ENCODE measurements at regions not wholly inside any gene's neighbourhood (a gene's known extent, or its start where the extent isn't known, plus 50 kb on each side); places are given as distances from the start of the nearest gene placed in this dataset.
A peak's percentile ranks its signal among the peaks of the same experiment; 100 is the strongest.

DNA sequence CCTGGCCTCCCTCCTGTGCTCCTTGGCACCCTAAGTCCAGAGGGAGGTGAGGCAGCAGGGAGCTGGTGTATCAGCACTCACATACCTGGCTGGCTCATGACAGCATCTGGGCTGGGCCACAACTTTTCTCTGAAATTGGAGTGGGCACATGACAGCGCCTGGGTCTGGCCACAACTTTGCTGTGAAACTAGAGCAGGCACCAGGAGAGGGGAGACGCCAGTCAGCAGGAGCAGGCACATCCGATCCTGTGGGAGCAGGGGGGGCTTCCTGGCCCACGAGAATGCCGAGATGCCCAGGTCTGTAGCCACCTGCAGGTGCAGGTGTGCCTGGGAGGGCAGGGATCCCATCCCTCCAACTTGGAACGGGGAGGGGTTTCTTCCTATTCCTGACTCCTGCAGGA, 69.7 kb upstream of the PPP3CA start (continued):
- TF ChIP-seq, protein P1, sequence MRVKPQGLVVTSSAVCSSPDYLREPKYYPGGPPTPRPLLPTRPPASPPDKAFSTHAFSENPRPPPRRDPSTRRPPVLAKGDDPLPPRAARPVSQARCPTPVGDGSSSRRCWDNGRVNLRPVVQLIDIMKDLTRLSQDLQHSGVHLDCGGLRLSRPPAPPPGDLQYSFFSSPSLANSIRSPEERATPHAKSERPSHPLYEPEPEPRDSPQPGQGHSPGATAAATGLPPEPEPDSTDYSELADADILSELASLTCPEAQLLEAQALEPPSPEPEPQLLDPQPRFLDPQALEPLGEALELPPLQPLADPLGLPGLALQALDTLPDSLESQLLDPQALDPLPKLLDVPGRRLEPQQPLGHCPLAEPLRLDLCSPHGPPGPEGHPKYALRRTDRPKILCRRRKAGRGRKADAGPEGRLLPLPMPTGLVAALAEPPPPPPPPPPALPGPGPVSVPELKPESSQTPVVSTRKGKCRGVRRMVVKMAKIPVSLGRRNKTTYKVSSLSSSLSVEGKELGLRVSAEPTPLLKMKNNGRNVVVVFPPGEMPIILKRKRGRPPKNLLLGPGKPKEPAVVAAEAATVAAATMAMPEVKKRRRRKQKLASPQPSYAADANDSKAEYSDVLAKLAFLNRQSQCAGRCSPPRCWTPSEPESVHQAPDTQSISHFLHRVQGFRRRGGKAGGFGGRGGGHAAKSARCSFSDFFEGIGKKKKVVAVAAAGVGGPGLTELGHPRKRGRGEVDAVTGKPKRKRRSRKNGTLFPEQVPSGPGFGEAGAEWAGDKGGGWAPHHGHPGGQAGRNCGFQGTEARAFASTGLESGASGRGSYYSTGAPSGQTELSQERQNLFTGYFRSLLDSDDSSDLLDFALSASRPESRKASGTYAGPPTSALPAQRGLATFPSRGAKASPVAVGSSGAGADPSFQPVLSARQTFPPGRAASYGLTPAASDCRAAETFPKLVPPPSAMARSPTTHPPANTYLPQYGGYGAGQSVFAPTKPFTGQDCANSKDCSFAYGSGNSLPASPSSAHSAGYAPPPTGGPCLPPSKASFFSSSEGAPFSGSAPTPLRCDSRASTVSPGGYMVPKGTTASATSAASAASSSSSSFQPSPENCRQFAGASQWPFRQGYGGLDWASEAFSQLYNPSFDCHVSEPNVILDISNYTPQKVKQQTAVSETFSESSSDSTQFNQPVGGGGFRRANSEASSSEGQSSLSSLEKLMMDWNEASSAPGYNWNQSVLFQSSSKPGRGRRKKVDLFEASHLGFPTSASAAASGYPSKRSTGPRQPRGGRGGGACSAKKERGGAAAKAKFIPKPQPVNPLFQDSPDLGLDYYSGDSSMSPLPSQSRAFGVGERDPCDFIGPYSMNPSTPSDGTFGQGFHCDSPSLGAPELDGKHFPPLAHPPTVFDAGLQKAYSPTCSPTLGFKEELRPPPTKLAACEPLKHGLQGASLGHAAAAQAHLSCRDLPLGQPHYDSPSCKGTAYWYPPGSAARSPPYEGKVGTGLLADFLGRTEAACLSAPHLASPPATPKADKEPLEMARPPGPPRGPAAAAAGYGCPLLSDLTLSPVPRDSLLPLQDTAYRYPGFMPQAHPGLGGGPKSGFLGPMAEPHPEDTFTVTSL (CRISPR knock-in tag; IDR thresholded peaks at IDR 0.05; ENCODE audit: borderline replicate concordance), result no peak
- TF ChIP-seq NFE2L1 (CRISPR knock-in tag; IDR thresholded peaks at IDR 0.05; ENCODE audit: borderline replicate concordance) (no peak), HOXD1 (CRISPR knock-in tag; IDR thresholded peaks at IDR 0.05) (no peak), FLYWCH1 (CRISPR knock-in tag; IDR thresholded peaks at IDR 0.05) (no peak)
- TF ChIP-seq, protein P2, sequence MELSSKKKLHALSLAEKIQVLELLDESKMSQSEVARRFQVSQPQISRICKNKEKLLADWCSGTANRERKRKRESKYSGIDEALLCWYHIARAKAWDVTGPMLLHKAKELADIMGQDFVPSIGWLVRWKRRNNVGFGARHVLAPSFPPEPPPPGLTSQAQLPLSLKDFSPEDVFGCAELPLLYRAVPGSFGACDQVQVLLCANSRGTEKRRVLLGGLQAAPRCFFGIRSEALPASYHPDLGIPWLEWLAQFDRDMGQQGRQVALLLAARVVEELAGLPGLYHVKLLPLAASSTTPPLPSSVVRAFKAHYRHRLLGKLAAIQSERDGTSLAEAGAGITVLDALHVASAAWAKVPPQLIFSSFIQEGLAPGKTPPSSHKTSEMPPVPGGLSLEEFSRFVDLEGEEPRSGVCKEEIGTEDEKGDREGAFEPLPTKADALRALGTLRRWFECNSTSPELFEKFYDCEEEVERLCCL (CRISPR knock-in tag; IDR thresholded peaks at IDR 0.05; ENCODE audit: borderline replicate concordance), result no peak

DNA sequence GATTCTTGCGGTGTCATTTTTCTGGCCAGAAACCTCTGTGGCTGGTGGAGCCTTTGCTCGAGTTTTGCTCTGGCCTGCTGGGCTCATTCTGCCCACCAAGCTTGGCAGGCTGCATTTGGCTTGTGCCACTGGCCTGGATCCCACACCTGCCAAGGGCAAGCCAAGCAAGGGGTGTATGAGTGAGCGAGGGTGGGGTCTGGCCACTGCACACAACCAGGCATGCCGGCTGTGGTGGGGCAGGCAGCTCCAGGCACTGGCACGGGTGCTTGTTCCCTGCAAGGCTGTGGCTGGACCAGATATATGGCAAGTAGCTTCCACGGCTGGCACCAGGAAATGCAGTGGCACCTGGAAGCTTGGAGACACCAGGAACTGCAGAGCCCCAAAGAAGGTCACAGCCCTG, 68.6 kb upstream of the PPP3CA start:
- H3K79me2 ChIP-seq (ENCODE audit: insufficient read depth, low read length), result no peaks in the 10 kb centered on the region
- no peak overlapping the region for H3K4me3 ChIP-seq (replicated peaks in 1 of 3; ENCODE audit: insufficient read depth in 1 of 3, low read depth in 2 of 3, low read length in 3 of 3)
- H3K36me3 ChIP-seq (replicated peaks in 1 of 2; ENCODE audit: control insufficient read depth in 1 of 2, insufficient read depth in 2 of 2, low read length in 2 of 2), result no peaks in the 10 kb centered on the region
- peaks cover 8% of the 10 kb centered on the region; the same call in 1 of the 2 replicates for H3K4me1 ChIP-seq (ENCODE audit: insufficient read depth, low read length)
- H3K9ac ChIP-seq (ENCODE audit: insufficient read depth, low read depth, low read length), result no peak overlapping the region
- no peak overlapping the region for H3K4me2 ChIP-seq (ENCODE audit: low read depth, low read length)
- in situ Hi-C loops (cut with HindIII; ENCODE audit: extremely low pct_ligation_motif_present, low pct_unique_long_range_greater_than_20kb) (no loop called here), intact Hi-C loops (cut with micrococcal nuclease; ENCODE audit: unreplicated experiment) (no loop called here)
- H4K20me1 ChIP-seq (ENCODE audit: insufficient read depth, low read length), result no peaks in the 10 kb centered on the region
- H3K27me3 ChIP-seq (ENCODE audit: control insufficient read depth in 1 of 2, insufficient read depth in 2 of 2, low read length in 2 of 2), result no peaks in the 10 kb centered on the region; a peak in 1 of 5 replicates
- no peak overlapping the region for H2AFZ ChIP-seq (ENCODE audit: low read length)
- no peaks in the 10 kb centered on the region for H3K9me3 ChIP-seq (ENCODE audit: low read length)
- WGBS (ENCODE audit: low lambda C conversion rate), result 30% methylated on average over 4 of the region's 6 CpGs
- FAIRE-seq, result no peak
- ATAC-seq, result peak; percentile 23; the same call in 1 of the 3 replicates
- POLR2A ChIA-PET, result no interaction called here
- TF ChIP-seq TBL1XR1 (IDR thresholded peaks at IDR 0.05; ENCODE audit: borderline replicate concordance, low read length, partially characterized antibody), result no peak
- TF ChIP-seq TAF15 (IDR thresholded peaks at IDR 0.05; ENCODE audit: low read depth, low read length, poor library complexity, severe bottlenecking), result no peak
- no peak for TF ChIP-seq SRY (CRISPR knock-in tag; IDR thresholded peaks at IDR 0.05)
- CTCF ChIA-PET (ENCODE audit: low intra/inter-chr PET ratio, low total read pairs), result no interaction called here
- H3K27ac ChIP-seq (ENCODE audit: extremely low read length, insufficient read depth, low read length), result no peak overlapping the region
- no TSS peak for BruUV-seq (replicated peaks)
- DNase-seq (ENCODE audit: low spot score), result no peak
